ENCODE measurements at regions not wholly inside any gene's neighbourhood (a gene's known extent, or its start where the extent isn't known, plus 50 kb on each side); places are given as distances from the start of the nearest gene placed in this dataset.

DNA sequence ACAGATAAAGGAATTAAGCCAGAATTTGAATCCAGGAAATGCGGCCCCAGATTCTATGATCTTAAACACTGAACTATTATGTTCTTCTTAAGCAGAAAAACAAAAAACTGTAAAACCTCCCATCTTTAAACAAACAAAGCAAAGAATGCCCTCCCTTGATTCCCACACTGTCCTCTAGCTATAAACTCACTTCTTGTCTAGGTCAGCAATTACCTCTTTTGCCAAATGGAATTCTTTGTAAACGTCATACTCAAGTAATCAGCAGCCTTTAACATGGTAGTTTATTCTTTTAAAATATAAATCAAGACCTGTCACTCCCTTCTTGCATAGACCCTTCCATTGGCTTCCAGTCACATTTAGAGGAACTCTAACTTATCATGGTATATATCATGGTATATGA, 958.9 kb upstream of the CNTN5 start:
- ChIA-PET RAD21 (ENCODE audit: unreplicated experiment) (no interaction called here), CTCF (no interaction called here), POLR2A (no interaction called here), SMC1A (ENCODE audit: uncharacterized antibody, unreplicated experiment) (no interaction called here)
- ATAC-seq (no peak), FAIRE-seq (no peak), DNase-seq (ENCODE audit: low read depth, low spot score) (no peak)
- H3K4me1 ChIP-seq (ENCODE audit: control insufficient read depth, insufficient read depth, low read length): no peaks in the 10 kb centered on the region
- H3K9ac ChIP-seq (ENCODE audit: control insufficient read depth, insufficient read depth, low read length): no peak overlapping the region
- no peak overlapping the region for H3K27ac ChIP-seq (ENCODE audit: control insufficient read depth, insufficient read depth)
- intact Hi-C loops (cut with micrococcal nuclease; ENCODE audit: unreplicated experiment) (no loop called here), in situ Hi-C loops (cut with MboI) (no loop called here)
- H3K36me3 ChIP-seq (ENCODE audit: control insufficient read depth in 2 of 2, insufficient read depth in 2 of 2, low read length in 1 of 2): no peaks in the 10 kb centered on the region
- no peaks in the 10 kb centered on the region for H3K9me3 ChIP-seq (replicated peaks; ENCODE audit: control insufficient read depth, insufficient read depth, low read length)
- BruUV-seq (replicated peaks): no TSS peak
- no peak overlapping the region for H2AFZ ChIP-seq (ENCODE audit: control insufficient read depth, low read depth, low read length)
- no peaks in the 10 kb centered on the region for H3K27me3 ChIP-seq (replicated peaks in 1 of 2; ENCODE audit: control insufficient read depth in 2 of 2, insufficient read depth in 2 of 2, low read length in 1 of 2)
- H3K4me2 ChIP-seq (ENCODE audit: control insufficient read depth, insufficient read depth): no peak overlapping the region
- no peaks in the 10 kb centered on the region for H4K20me1 ChIP-seq (ENCODE audit: control insufficient read depth, insufficient read depth)
- no peaks in the 10 kb centered on the region for H3K79me2 ChIP-seq (ENCODE audit: control insufficient read depth, insufficient read depth, low read length)
- no peak overlapping the region for H3K4me3 ChIP-seq
- no peak for TF ChIP-seq ATF7 (IDR thresholded peaks at IDR 0.05; ENCODE audit: low read depth)
- no peak for TF ChIP-seq FOXM1 (IDR thresholded peaks at IDR 0.05; ENCODE audit: low read depth, low read length)
- no peak for TF ChIP-seq CREM (IDR thresholded peaks at IDR 0.05; ENCODE audit: low read depth)
- no peak for TF ChIP-seq YY1 (IDR thresholded peaks at IDR 0.05; ENCODE audit: low read depth, low read length)
- no peak for TF ChIP-seq YBX1 (IDR thresholded peaks at IDR 0.05)
- no peak for TF ChIP-seq EED (IDR thresholded peaks at IDR 0.05; ENCODE audit: low read depth)
- TF ChIP-seq MYC (IDR thresholded peaks at IDR 0.05; ENCODE audit: insufficient read depth, insufficient read length, insufficient replicate concordance, low read length, severe bottlenecking): no peak
- no peak for TF ChIP-seq SIN3A (IDR thresholded peaks at IDR 0.05; ENCODE audit: low read depth, low read length)
- WGBS (ENCODE audit: insufficient coverage, insufficient replicate concordance, low lambda C conversion rate, missing lambda C conversion rate): 48% methylated on average over 2 of the region's 2 CpGs

DNA sequence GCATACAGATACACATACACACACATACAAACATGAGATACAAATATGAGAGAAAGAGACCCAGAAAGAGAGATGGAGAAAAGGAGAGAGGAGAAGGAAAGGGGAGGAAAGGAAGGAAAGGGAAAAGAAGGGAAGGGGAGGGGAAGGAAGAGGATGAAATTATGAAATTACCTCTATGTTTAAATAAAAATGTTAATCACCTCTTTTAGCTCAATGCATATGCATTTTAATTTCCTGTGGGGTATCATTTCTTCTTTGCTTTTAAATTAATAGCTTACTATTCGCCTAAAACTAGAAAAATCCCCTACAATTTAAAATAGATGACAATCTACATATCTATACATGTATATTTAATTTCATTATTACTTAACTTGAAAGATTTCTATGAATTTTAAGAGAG, 958.0 kb upstream of the CNTN5 start:
- in situ Hi-C loops (cut with MboI): no loop called here
- Histone ChIP-seq H3K79me2 (ENCODE audit: control insufficient read depth, insufficient read depth, low read length) (no peaks in the 10 kb centered on the region), H2AFZ (ENCODE audit: control insufficient read depth, low read depth, low read length) (no peak overlapping the region), H3K9me3 (replicated peaks; ENCODE audit: control insufficient read depth, insufficient read depth, low read length) (no peaks in the 10 kb centered on the region), H4K20me1 (ENCODE audit: control insufficient read depth, insufficient read depth) (no peaks in the 10 kb centered on the region), H3K27ac (ENCODE audit: control insufficient read depth, insufficient read depth) (no peak overlapping the region), H3K4me1 (ENCODE audit: control insufficient read depth, insufficient read depth, low read length) (no peaks in the 10 kb centered on the region), H3K36me3 (ENCODE audit: control insufficient read depth in 2 of 2, insufficient read depth in 2 of 2, low read length in 1 of 2) (no peaks in the 10 kb centered on the region), H3K4me3 (no peak overlapping the region), H3K4me2 (ENCODE audit: control insufficient read depth, insufficient read depth) (no peak overlapping the region), H3K27me3 (replicated peaks in 1 of 2; ENCODE audit: control insufficient read depth in 2 of 2, insufficient read depth in 2 of 2, low read length in 1 of 2) (no peaks in the 10 kb centered on the region), H3K9ac (ENCODE audit: control insufficient read depth, insufficient read depth, low read length) (no peak overlapping the region)
- no peak for FAIRE-seq
- 0% methylated on average over 1 of the region's 1 CpG for WGBS (ENCODE audit: insufficient coverage, insufficient replicate concordance, low lambda C conversion rate, missing lambda C conversion rate)
- TF ChIP-seq, protein P1, sequence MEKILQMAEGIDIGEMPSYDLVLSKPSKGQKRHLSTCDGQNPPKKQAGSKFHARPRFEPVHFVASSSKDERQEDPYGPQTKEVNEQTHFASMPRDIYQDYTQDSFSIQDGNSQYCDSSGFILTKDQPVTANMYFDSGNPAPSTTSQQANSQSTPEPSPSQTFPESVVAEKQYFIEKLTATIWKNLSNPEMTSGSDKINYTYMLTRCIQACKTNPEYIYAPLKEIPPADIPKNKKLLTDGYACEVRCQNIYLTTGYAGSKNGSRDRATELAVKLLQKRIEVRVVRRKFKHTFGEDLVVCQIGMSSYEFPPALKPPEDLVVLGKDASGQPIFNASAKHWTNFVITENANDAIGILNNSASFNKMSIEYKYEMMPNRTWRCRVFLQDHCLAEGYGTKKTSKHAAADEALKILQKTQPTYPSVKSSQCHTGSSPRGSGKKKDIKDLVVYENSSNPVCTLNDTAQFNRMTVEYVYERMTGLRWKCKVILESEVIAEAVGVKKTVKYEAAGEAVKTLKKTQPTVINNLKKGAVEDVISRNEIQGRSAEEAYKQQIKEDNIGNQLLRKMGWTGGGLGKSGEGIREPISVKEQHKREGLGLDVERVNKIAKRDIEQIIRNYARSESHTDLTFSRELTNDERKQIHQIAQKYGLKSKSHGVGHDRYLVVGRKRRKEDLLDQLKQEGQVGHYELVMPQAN (conservative IDR thresholded peaks at IDR 0.05): no peak
- TF ChIP-seq SUZ12 (IDR thresholded peaks at IDR 0.05; ENCODE audit: unreplicated experiment) (no peak), ZSCAN29 (IDR thresholded peaks at IDR 0.05) (no peak), NFYB (IDR thresholded peaks at IDR 0.05; ENCODE audit: insufficient read depth, low read depth, low read length) (no peak)
- POLR2A ChIA-PET: no interaction called here
- no peak for ATAC-seq
- CTCF ChIA-PET: interaction anchor here (0.6 kb wide), 1 partner anchor 9 kb away, joined by 3 read pairs; no protein-coding TSS in a partner anchor
- BruUV-seq (replicated peaks): no TSS peak
- RAD21 ChIA-PET (ENCODE audit: unreplicated experiment): no interaction called here
- DNase-seq (ENCODE audit: low read depth, low spot score): no peak
- intact Hi-C loops (cut with micrococcal nuclease; ENCODE audit: unreplicated experiment): no loop called here
- SMC1A ChIA-PET (ENCODE audit: uncharacterized antibody, unreplicated experiment): no interaction called here

All from GM12878 (cell line).